Upper lobe of left lung (tissue), 6 donors: ENCODE measurements at regions not wholly inside any gene's neighbourhood (a gene's known extent, or its start where the extent isn't known, plus 50 kb on each side); places are given as distances from the start of the nearest gene placed in this dataset.

Experiments
- ATAC-seq, 2 donors: fragments of 200-7000 bp; cut with Tn5 transposase; one replicate each; pipeline ENCODE4 v1.9.1; 2022; ENCODE audit warnings: mild to moderate bottlenecking in 2 of 2, moderate library complexity in 2 of 2; ENCODE audit not compliant: low FRiP score in 2 of 2
- DNase-seq, 2 donors: peaks; one replicate each; pipeline ENCODE4 v3.0.0-alpha.2; 2019 to 2020
- H3K27ac ChIP-seq, 4 donors: fragments of 200-600 bp; sonication (generic); one replicate each; pipeline ENCODE4 v1.5.1; 2016 to 2019
- H3K27me3 ChIP-seq, 4 donors: fragments of 200-600 bp; sonication (generic); one replicate each; pipeline ENCODE4 v1.5.1; 2017 to 2019
- H3K36me3 ChIP-seq, 4 donors: fragments of 200-600 bp; sonication (generic); one replicate each; pipeline ENCODE4 v1.5.1; 2016 to 2019
- H3K4me1 ChIP-seq, 4 donors: fragments of 200-600 bp; sonication (generic); one replicate each; pipeline ENCODE4 v1.5.1; 2018 to 2019
- H3K4me3 ChIP-seq, 4 donors: fragments of 200-600 bp; sonication (generic); one replicate each; pipeline ENCODE4 v1.5.1; 2017 to 2019; ENCODE audit warnings: mild to moderate bottlenecking in 2 of 4, moderate library complexity in 1 of 4
- H3K9me3 ChIP-seq, 4 donors: fragments of 200-600 bp; sonication (generic); one replicate each; pipeline ENCODE4 v1.5.1; 2018 to 2019
- EP300 ChIP-seq, 4 donors: sonication (generic); formaldehyde crosslinking; IDR thresholded peaks; one replicate each; pipeline ENCODE4 v1.5.1; 2017; ENCODE audit warnings: antibody characterized with exemption in 4 of 4, control low read depth in 2 of 4
- POLR2A ChIP-seq, 4 donors: fragments of 450-650 bp; IDR thresholded peaks; one replicate each; pipeline ENCODE4 v1.5.1; 2016 to 2017; ENCODE audit warnings: antibody characterized with exemption in 4 of 4, mild to moderate bottlenecking in 2 of 4
- POLR2AphosphoS5 ChIP-seq, 2 donors: sonication (generic); formaldehyde crosslinking; IDR thresholded peaks; one replicate each; pipeline ENCODE4 v1.5.1; 2017; ENCODE audit warnings: antibody characterized with exemption in 2 of 2
- WGBS, 2 donors: methylation state at CpG; one replicate each; pipeline ENCODE4 v1.1.5; 2017 to 2018; 5-methylcytosine and 5-hydroxymethylcytosine counted together
- TF ChIP-seq, protein P1 (sequence below), 6 experiments: fragments of 450-650 bp in 4 of 6; fragments of 200-600 bp in 2 of 6; sonication (generic) in 2 of 6; IDR thresholded peaks; one replicate each; pipeline ENCODE4 v1.5.1; 2016 to 2019; ENCODE audit warnings: antibody characterized with exemption in 6 of 6
- donor health status: DM: no; HTN: no; CAD: no; lungs with moderate emphysema.
- donor health status: DM: no; HTN: yes; CAD: no; lungs with severe emphysema.

DNA sequence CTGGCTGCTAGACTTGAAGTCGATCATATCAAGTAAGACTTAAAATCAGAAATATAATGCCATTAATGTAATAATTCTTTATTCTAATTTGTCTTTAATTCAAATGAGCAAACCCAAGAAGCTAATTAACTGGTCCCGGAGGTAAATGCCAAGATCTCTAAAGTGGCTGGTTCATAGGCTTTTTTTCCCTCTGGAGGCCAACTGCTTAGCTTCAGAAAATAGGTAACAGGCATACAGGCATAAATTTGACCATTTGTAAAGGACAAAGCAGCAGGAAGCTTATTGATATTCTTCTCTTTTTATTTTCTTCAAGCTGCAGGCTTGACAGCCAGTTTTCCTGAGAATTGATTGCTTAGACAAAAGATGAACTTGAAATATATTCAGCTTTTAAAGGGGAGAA is 158.6 kb upstream of the RAP2B start:
- no peak for DNase-seq
- H3K36me3 ChIP-seq = no peaks in the 10 kb centered on the region
- TF ChIP-seq EP300 (IDR thresholded peaks at IDR 0.05) (no peak), POLR2AphosphoS5 (IDR thresholded peaks at IDR 0.05) (no peak), POLR2A (IDR thresholded peaks at IDR 0.05) (no peak)
- no peaks in the 10 kb centered on the region for H3K4me1 ChIP-seq
- H3K9me3 ChIP-seq = no peaks in the 10 kb centered on the region
- no peak overlapping the region for H3K4me3 ChIP-seq
- WGBS, 2 donors = 85 to 91% methylated on average over 2 of the region's 2 CpGs
- H3K27me3 ChIP-seq = no peaks in the 10 kb centered on the region
- H3K27ac ChIP-seq = no peak overlapping the region
- ATAC-seq = no peak

DNA sequence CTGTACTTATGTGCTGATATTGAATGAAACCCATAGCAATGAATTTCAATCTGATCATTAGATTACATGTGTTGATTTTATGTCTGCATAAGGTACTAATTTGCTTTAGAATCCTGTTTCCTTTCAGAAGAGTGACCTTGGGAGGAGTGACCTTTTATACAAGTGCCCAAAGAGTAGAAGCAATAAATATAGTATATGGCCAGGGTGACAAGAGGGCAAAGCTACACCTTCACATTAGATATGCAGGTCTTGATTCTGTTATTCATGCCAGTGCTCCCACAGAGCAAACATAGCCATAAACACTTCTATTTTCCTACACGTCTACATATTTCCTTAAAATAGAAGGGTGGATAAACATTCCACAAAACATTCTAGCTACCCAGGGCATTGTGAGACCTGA is 158.2 kb upstream of the RAP2B start:
- Histone ChIP-seq H3K9me3 (no peaks in the 10 kb centered on the region), H3K36me3 (no peaks in the 10 kb centered on the region), H3K27me3 (no peaks in the 10 kb centered on the region), H3K4me1 (no peaks in the 10 kb centered on the region), H3K4me3 (no peak overlapping the region), H3K27ac (no peak overlapping the region)
- no peak for TF ChIP-seq POLR2A (IDR thresholded peaks at IDR 0.05)
- TF ChIP-seq EP300 (IDR thresholded peaks at IDR 0.05) = no peak
- TF ChIP-seq, protein P1, sequence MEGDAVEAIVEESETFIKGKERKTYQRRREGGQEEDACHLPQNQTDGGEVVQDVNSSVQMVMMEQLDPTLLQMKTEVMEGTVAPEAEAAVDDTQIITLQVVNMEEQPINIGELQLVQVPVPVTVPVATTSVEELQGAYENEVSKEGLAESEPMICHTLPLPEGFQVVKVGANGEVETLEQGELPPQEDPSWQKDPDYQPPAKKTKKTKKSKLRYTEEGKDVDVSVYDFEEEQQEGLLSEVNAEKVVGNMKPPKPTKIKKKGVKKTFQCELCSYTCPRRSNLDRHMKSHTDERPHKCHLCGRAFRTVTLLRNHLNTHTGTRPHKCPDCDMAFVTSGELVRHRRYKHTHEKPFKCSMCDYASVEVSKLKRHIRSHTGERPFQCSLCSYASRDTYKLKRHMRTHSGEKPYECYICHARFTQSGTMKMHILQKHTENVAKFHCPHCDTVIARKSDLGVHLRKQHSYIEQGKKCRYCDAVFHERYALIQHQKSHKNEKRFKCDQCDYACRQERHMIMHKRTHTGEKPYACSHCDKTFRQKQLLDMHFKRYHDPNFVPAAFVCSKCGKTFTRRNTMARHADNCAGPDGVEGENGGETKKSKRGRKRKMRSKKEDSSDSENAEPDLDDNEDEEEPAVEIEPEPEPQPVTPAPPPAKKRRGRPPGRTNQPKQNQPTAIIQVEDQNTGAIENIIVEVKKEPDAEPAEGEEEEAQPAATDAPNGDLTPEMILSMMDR (IDR thresholded peaks at IDR 0.05) = no peak
- no peak for TF ChIP-seq POLR2AphosphoS5 (IDR thresholded peaks at IDR 0.05)
- no peak for DNase-seq
- no peak for ATAC-seq
- WGBS, 2 donors = 58 to 75% methylated on average over 1 of the region's 1 CpG

DNA sequence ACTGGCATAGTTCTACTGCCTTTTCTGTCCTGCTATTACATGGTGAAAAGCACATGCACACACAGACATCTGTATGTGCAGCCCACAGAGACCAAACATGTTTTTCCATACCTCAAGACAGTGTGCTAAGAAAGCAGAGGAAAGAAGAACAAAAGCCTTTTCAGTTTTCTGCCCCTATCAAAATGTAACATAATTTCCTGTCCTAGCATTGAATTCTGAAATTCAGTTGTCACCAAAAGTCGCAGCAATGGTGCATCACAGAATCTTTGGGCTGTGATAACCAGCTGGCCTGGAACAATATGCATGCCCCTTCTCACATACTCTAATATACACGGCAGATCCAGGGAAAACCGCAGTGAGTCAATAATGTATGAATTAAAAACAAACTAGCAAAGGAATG is 153.8 kb upstream of the RAP2B start:
- Histone ChIP-seq H3K27ac (no peak overlapping the region), H3K36me3 (no peaks in the 10 kb centered on the region), H3K27me3 (no peaks in the 10 kb centered on the region), H3K4me1 (no peaks in the 10 kb centered on the region), H3K9me3 (no peaks in the 10 kb centered on the region), H3K4me3 (no peak overlapping the region)
- no peak for ATAC-seq
- 86% methylated on average over 3 of the region's 3 CpGs for WGBS, 2 donors
- no peak for TF ChIP-seq POLR2AphosphoS5 (IDR thresholded peaks at IDR 0.05)
- no peak for TF ChIP-seq EP300 (IDR thresholded peaks at IDR 0.05)
- no peak for TF ChIP-seq POLR2A (IDR thresholded peaks at IDR 0.05)
- DNase-seq = no peak

DNA sequence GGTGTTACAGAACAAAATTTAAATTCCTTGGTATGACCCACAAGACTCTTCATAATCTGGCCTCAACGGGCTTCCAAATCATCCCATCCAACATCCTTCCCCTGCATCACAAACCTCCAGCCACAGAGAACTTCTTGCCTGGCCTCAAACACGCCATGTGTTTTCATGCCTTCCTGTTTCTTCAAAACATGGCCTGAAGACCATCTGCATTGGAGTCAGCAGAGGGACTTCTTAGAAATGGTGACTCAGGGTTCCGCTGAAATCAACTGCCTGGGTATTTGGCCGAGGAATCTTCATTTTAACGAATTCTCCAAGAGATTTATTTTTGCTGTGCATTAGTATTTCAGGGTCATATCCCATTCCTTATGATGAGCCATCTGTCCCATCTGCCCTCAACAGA is 138.1 kb upstream of the RAP2B start:
- TF ChIP-seq EP300 (IDR thresholded peaks at IDR 0.05) = no peak
- no peak for TF ChIP-seq POLR2A (IDR thresholded peaks at IDR 0.05)
- no peak for TF ChIP-seq POLR2AphosphoS5 (IDR thresholded peaks at IDR 0.05)
- TF ChIP-seq, protein P1 (IDR thresholded peaks at IDR 0.05) = no peak
- Histone ChIP-seq H3K9me3 (no peaks in the 10 kb centered on the region), H3K27me3 (no peaks in the 10 kb centered on the region), H3K27ac (no peak overlapping the region), H3K36me3 (no peaks in the 10 kb centered on the region), H3K4me3 (no peak overlapping the region), H3K4me1 (no peaks in the 10 kb centered on the region)
- WGBS, 2 donors = 71 to 75% methylated on average over 5 of the region's 5 CpGs
- DNase-seq (no peak), ATAC-seq (no peak)

DNA sequence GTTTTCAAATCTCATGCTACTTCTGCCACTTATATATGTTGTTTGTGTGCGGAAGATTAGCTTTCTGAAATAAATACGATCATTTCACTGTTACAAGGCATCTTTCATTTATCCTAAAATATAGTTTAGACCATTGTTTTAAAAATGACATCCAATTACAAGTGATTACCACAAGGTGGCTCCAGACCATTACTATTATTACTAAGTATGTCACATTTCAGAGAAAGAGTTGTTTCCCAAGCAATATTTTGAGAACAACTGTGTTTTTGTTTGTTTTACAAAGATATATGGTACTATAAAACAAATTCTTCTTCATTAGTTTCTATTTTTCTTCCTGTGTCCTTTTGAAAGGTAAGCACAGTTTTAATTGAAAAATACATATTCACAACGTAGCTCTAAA is 136.0 kb upstream of the RAP2B start:
- H3K4me3 ChIP-seq = no peak overlapping the region
- no peaks in the 10 kb centered on the region for H3K36me3 ChIP-seq
- DNase-seq = no peak
- peak in 1 of 2 donors; percentile 58 for ATAC-seq
- H3K9me3 ChIP-seq = no peaks in the 10 kb centered on the region
- H3K4me1 ChIP-seq = no peaks in the 10 kb centered on the region
- WGBS, 2 donors = 58 to 61% methylated on average over 3 of the region's 3 CpGs
- no peak overlapping the region for H3K27ac ChIP-seq
- H3K27me3 ChIP-seq = no peaks in the 10 kb centered on the region
- TF ChIP-seq POLR2AphosphoS5 (IDR thresholded peaks at IDR 0.05) = no peak
- no peak for TF ChIP-seq EP300 (IDR thresholded peaks at IDR 0.05)
- no peak for TF ChIP-seq POLR2A (IDR thresholded peaks at IDR 0.05)
- TF ChIP-seq, protein P1 (IDR thresholded peaks at IDR 0.05) = peak; percentile 32 to 68 (median 58)

DNA sequence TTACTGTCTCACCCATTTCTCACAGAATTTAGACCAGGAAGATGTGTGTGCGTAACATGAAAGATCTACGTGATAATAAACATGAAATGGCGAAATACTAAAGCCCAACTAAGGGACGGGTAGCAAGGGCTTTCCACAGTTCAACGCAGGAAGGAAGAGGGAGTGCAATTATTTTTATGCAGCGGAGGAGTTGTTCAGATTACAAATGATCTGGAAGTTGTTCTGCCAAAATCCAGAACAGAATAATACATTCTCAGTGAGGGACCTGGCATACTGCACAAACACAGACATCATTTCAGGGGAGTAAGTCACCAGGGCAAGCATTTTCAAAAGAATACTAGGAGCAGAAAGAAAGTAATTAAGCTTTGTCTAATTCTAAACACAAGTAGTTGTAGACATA is 133.6 kb upstream of the RAP2B start:
- no peak for TF ChIP-seq POLR2A (IDR thresholded peaks at IDR 0.05)
- no peak for TF ChIP-seq POLR2AphosphoS5 (IDR thresholded peaks at IDR 0.05)
- Histone ChIP-seq H3K27me3 (no peaks in the 10 kb centered on the region), H3K9me3 (no peaks in the 10 kb centered on the region), H3K4me3 (no peak overlapping the region), H3K36me3 (no peaks in the 10 kb centered on the region), H3K4me1 (no peaks in the 10 kb centered on the region), H3K27ac (no peak overlapping the region)
- WGBS, 2 donors = 27 to 32% methylated on average over 6 of the region's 6 CpGs
- DNase-seq (no peak), ATAC-seq (no peak)
